Ishikawa (cell line): ENCODE measurements at regions not wholly inside any gene's neighbourhood (a gene's known extent, or its start where the extent isn't known, plus 50 kb on each side); places are given as distances from the start of the nearest gene placed in this dataset.

ENCODE experiments used
- CEBPB ChIP-seq: IDR thresholded peaks from 2 replicates; pipeline ENCODE4 v1.6.1; 2012
- EP300 ChIP-seq: IDR thresholded peaks from 2 replicates; pipeline ENCODE4 v1.6.1; 2012; ENCODE audit warnings: borderline replicate concordance
- FOXM1 ChIP-seq: IDR thresholded peaks from 2 replicates; pipeline ENCODE4 v1.6.1; 2012; ENCODE audit warnings: low read depth, borderline replicate concordance
- RAD21 ChIP-seq: IDR thresholded peaks from 2 replicates; pipeline ENCODE4 v1.6.1; 2012; ENCODE audit warnings: low read depth
- TAF1 ChIP-seq: IDR thresholded peaks from 2 replicates; pipeline ENCODE4 v1.6.1; 2012; ENCODE audit warnings: low read depth, mild to moderate bottlenecking
- TCF12 ChIP-seq: IDR thresholded peaks from 2 replicates; pipeline ENCODE4 v1.6.1; 2012; ENCODE audit warnings: low read depth
- TEAD4 ChIP-seq: IDR thresholded peaks from 2 replicates; pipeline ENCODE4 v1.6.1; 2012
- YY1 ChIP-seq: IDR thresholded peaks from 2 replicates; pipeline ENCODE4 v1.6.1; 2012; ENCODE audit warnings: low read depth
- TF ChIP-seq, protein P1 (sequence below): IDR thresholded peaks from 2 replicates; pipeline ENCODE4 v1.6.1; 2012; ENCODE audit warnings: low read depth, mild to moderate bottlenecking
- TF ChIP-seq, protein P2 (sequence below): IDR thresholded peaks from 2 replicates; pipeline ENCODE4 v1.6.1; 2012

DNA sequence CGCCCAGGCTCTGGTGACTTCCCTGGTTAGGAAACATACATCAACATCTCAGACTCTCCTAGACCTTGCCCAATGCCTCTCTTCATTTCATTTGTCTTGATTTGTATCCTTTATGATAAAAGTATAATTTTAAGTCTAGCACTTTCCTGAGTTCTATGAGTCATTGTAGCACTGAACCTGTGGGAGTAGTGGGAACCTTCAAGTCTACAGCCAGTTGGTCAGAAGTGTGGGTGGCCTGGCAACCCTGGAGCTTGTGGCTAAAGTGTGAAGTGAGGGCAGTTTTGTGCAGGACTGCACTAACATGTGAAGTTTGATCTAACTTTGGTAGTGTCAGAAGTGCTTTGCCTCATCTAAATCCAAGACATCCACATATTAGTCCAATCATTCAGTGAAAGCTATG, 259.3 kb upstream of the IGFBP7 start:
- TF ChIP-seq TEAD4 (no peak), YY1 (no peak), EP300 (no peak), CEBPB (no peak), TCF12 (no peak), RAD21 (no peak), TAF1 (no peak), FOXM1 (no peak)
- TF ChIP-seq, protein P1, sequence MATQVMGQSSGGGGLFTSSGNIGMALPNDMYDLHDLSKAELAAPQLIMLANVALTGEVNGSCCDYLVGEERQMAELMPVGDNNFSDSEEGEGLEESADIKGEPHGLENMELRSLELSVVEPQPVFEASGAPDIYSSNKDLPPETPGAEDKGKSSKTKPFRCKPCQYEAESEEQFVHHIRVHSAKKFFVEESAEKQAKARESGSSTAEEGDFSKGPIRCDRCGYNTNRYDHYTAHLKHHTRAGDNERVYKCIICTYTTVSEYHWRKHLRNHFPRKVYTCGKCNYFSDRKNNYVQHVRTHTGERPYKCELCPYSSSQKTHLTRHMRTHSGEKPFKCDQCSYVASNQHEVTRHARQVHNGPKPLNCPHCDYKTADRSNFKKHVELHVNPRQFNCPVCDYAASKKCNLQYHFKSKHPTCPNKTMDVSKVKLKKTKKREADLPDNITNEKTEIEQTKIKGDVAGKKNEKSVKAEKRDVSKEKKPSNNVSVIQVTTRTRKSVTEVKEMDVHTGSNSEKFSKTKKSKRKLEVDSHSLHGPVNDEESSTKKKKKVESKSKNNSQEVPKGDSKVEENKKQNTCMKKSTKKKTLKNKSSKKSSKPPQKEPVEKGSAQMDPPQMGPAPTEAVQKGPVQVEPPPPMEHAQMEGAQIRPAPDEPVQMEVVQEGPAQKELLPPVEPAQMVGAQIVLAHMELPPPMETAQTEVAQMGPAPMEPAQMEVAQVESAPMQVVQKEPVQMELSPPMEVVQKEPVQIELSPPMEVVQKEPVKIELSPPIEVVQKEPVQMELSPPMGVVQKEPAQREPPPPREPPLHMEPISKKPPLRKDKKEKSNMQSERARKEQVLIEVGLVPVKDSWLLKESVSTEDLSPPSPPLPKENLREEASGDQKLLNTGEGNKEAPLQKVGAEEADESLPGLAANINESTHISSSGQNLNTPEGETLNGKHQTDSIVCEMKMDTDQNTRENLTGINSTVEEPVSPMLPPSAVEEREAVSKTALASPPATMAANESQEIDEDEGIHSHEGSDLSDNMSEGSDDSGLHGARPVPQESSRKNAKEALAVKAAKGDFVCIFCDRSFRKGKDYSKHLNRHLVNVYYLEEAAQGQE: no peak
- TF ChIP-seq, protein P2, sequence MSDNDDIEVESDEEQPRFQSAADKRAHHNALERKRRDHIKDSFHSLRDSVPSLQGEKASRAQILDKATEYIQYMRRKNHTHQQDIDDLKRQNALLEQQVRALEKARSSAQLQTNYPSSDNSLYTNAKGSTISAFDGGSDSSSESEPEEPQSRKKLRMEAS: no peak
